Right lobe of liver (tissue), 4 donors: ENCODE measurements at regions not wholly inside any gene's neighbourhood (a gene's known extent, or its start where the extent isn't known, plus 50 kb on each side); places are given as distances from the start of the nearest gene placed in this dataset.
"Not testable (repeated sequence)": the region's sequence is repeated elsewhere in the genome, so short reads cannot be mapped to it uniquely, and the experiment has no call there.

Source experiments
- POLR2A ChIP-seq: fragments of 450-650 bp; IDR thresholded peaks from one replicate; pipeline ENCODE4 v1.6.1; 2017; ENCODE audit warnings: antibody characterized with exemption, mild to moderate bottlenecking
- TF ChIP-seq, protein P1 (sequence below), 4 donors: fragments of 200-600 bp in 3 of 4; fragments of 450-650 bp in 1 of 4; IDR thresholded peaks; one replicate each; pipeline versions ENCODE4 v1.5.1 to v1.8.0; 2016 to 2022; ENCODE audit warnings: antibody characterized with exemption in 4 of 4, mild to moderate bottlenecking in 2 of 4
- donor health status: DM: no; HTN: no; CAD: no.
- donor health status: DM: no; HTN: no; CAD: no.
- donor health status: DM: no; HTN: yes; CAD: no.

DNA sequence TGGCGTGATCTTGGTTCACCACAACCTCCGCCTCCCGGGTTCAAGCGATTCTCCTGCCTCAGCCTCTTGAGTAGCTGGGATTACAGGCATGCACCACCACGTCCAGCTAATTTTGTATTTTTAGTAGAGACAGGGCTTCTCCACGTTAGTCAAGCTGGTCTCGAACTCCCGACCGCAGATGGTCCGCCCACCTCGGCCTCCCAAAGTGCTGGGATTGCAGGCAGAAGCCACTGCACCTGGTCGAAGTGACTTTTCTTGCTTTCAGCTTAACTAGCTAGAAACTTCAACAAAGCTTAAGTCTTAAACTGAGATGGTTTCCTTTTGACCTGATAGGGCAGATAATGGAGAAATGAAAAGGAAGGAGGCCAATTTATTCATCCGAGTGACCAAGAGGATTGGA is 130.5 kb downstream of the FAM161A start:
- TF ChIP-seq, protein P1, sequence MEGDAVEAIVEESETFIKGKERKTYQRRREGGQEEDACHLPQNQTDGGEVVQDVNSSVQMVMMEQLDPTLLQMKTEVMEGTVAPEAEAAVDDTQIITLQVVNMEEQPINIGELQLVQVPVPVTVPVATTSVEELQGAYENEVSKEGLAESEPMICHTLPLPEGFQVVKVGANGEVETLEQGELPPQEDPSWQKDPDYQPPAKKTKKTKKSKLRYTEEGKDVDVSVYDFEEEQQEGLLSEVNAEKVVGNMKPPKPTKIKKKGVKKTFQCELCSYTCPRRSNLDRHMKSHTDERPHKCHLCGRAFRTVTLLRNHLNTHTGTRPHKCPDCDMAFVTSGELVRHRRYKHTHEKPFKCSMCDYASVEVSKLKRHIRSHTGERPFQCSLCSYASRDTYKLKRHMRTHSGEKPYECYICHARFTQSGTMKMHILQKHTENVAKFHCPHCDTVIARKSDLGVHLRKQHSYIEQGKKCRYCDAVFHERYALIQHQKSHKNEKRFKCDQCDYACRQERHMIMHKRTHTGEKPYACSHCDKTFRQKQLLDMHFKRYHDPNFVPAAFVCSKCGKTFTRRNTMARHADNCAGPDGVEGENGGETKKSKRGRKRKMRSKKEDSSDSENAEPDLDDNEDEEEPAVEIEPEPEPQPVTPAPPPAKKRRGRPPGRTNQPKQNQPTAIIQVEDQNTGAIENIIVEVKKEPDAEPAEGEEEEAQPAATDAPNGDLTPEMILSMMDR (IDR thresholded peaks at IDR 0.05) = not testable (repeated sequence)
- TF ChIP-seq POLR2A = not testable (repeated sequence)
